Neuron (in vitro differentiated cells): ENCODE measurements at regions not wholly inside any gene's neighbourhood (a gene's known extent, or its start where the extent isn't known, plus 50 kb on each side); places are given as distances from the start of the nearest gene placed in this dataset.

ENCODE experiments used
- H2AFZ ChIP-seq: one replicate; pipeline ENCODE4 v1.6.1; 2013; ENCODE audit warnings: low read depth, mild to moderate bottlenecking, inconsistent platforms, low read length, moderate library complexity
- H3K27me3 ChIP-seq: one replicate; pipeline ENCODE4 v1.6.1; 2013; ENCODE audit warnings: low read length; ENCODE audit not compliant: insufficient read depth
- H3K36me3 ChIP-seq: one replicate; pipeline ENCODE4 v1.6.1; 2013; ENCODE audit warnings: low read length; ENCODE audit not compliant: insufficient read depth
- H3K4me1 ChIP-seq: one replicate; pipeline ENCODE4 v1.6.1; 2013; ENCODE audit warnings: low read length; ENCODE audit not compliant: insufficient read depth
- H3K4me3 ChIP-seq: 2 replicates; pipeline ENCODE4 v1.5.1; 2013; ENCODE audit warnings: mild to moderate bottlenecking, low read length, moderate library complexity
- H3K9me3 ChIP-seq: one replicate; pipeline ENCODE4 v1.6.1; 2013; ENCODE audit warnings: low read length

- Histone ChIP-seq H3K4me3 (no peak overlapping the region), H3K4me1 (no peaks in the 10 kb centered on the region), H3K27me3 (no peaks in the 10 kb centered on the region), H3K9me3 (no peaks in the 10 kb centered on the region), H2AFZ (no peak overlapping the region), H3K36me3 (no peaks in the 10 kb centered on the region)
Measured at GRCh38 chr11:134756811-134757540, 344.9 kb upstream of the B3GAT1 start.

GRCh38 chr11:134755535-134755934, 343.5 kb upstream of the B3GAT1 start:
- no peaks in the 10 kb centered on the region for H3K9me3 ChIP-seq
- H3K4me1 ChIP-seq = no peaks in the 10 kb centered on the region
- no peaks in the 10 kb centered on the region for H3K36me3 ChIP-seq
- no peak overlapping the region for H2AFZ ChIP-seq
- no peaks in the 10 kb centered on the region for H3K27me3 ChIP-seq
- H3K4me3 ChIP-seq = no peak overlapping the region

- H2AFZ ChIP-seq = no peak overlapping the region
- no peaks in the 10 kb centered on the region for H3K27me3 ChIP-seq
Measured at GRCh38 chr11:134754521-134755198, 342.6 kb upstream of the B3GAT1 start.

GRCh38 chr11:134753771-134754520, 341.9 kb upstream of the B3GAT1 start:
- no peaks in the 10 kb centered on the region for H3K4me1 ChIP-seq
- H3K36me3 ChIP-seq = no peaks in the 10 kb centered on the region
- H3K4me3 ChIP-seq = no peak overlapping the region
- H2AFZ ChIP-seq = no peak overlapping the region
- no peaks in the 10 kb centered on the region for H3K27me3 ChIP-seq
- no peaks in the 10 kb centered on the region for H3K9me3 ChIP-seq

More at GRCh38 chr11:134754521-134755198, 342.6 kb upstream of the B3GAT1 start:
- H3K4me3 ChIP-seq = no peak overlapping the region
- no peaks in the 10 kb centered on the region for H3K36me3 ChIP-seq
- no peaks in the 10 kb centered on the region for H3K4me1 ChIP-seq
- no peaks in the 10 kb centered on the region for H3K9me3 ChIP-seq

- no peak overlapping the region for H3K4me3 ChIP-seq
- H3K4me1 ChIP-seq = no peaks in the 10 kb centered on the region
- H3K27me3 ChIP-seq = no peaks in the 10 kb centered on the region
- H3K36me3 ChIP-seq = no peaks in the 10 kb centered on the region
- H3K9me3 ChIP-seq = no peaks in the 10 kb centered on the region
- no peak overlapping the region for H2AFZ ChIP-seq
Measured at GRCh38 chr11:134752964-134753770, 341.1 kb upstream of the B3GAT1 start.

- Histone ChIP-seq H3K27me3 (no peaks in the 10 kb centered on the region), H2AFZ (no peak overlapping the region), H3K4me1 (no peaks in the 10 kb centered on the region), H3K9me3 (no peaks in the 10 kb centered on the region), H3K36me3 (no peaks in the 10 kb centered on the region), H3K4me3 (no peak overlapping the region)
Measured at GRCh38 chr11:134752526-134752925, 340.5 kb upstream of the B3GAT1 start.

- no peak overlapping the region for H3K4me3 ChIP-seq
- no peaks in the 10 kb centered on the region for H3K9me3 ChIP-seq
- H3K36me3 ChIP-seq = no peaks in the 10 kb centered on the region
- no peaks in the 10 kb centered on the region for H3K27me3 ChIP-seq
- no peaks in the 10 kb centered on the region for H3K4me1 ChIP-seq
- H2AFZ ChIP-seq = no peak overlapping the region
Measured at GRCh38 chr11:134751766-134752165, 339.7 kb upstream of the B3GAT1 start.

- Histone ChIP-seq H3K4me1 (no peaks in the 10 kb centered on the region), H2AFZ (no peak overlapping the region), H3K27me3 (no peaks in the 10 kb centered on the region), H3K4me3 (no peak overlapping the region), H3K36me3 (no peaks in the 10 kb centered on the region), H3K9me3 (no peaks in the 10 kb centered on the region)
Measured at GRCh38 chr11:134751031-134751585, 339.1 kb upstream of the B3GAT1 start.

- Histone ChIP-seq H3K27me3 (no peaks in the 10 kb centered on the region), H3K4me3 (no peak overlapping the region), H3K4me1 (no peaks in the 10 kb centered on the region), H3K36me3 (no peaks in the 10 kb centered on the region), H3K9me3 (no peaks in the 10 kb centered on the region), H2AFZ (no peak overlapping the region)
Measured at GRCh38 chr11:134750619-134751018, 338.6 kb upstream of the B3GAT1 start.

- H3K4me1 ChIP-seq = no peaks in the 10 kb centered on the region
- no peaks in the 10 kb centered on the region for H3K27me3 ChIP-seq
- no peak overlapping the region for H2AFZ ChIP-seq
- H3K36me3 ChIP-seq = no peaks in the 10 kb centered on the region
- no peak overlapping the region for H3K4me3 ChIP-seq
- no peaks in the 10 kb centered on the region for H3K9me3 ChIP-seq
Measured at GRCh38 chr11:134749040-134749839, 337.2 kb upstream of the B3GAT1 start.

- no peaks in the 10 kb centered on the region for H3K36me3 ChIP-seq
- no peak overlapping the region for H3K4me3 ChIP-seq
- no peaks in the 10 kb centered on the region for H3K27me3 ChIP-seq
- H3K4me1 ChIP-seq = no peaks in the 10 kb centered on the region
- H2AFZ ChIP-seq = no peak overlapping the region
- H3K9me3 ChIP-seq = no peaks in the 10 kb centered on the region
Measured at GRCh38 chr11:134746609-134747008, 334.6 kb upstream of the B3GAT1 start.

GRCh38 chr11:134745456-134745855, 333.4 kb upstream of the B3GAT1 start:
- no peaks in the 10 kb centered on the region for H3K9me3 ChIP-seq
- H3K4me1 ChIP-seq = no peaks in the 10 kb centered on the region
- no peaks in the 10 kb centered on the region for H3K36me3 ChIP-seq
- H2AFZ ChIP-seq = no peak overlapping the region
- H3K4me3 ChIP-seq = no peak overlapping the region
- no peaks in the 10 kb centered on the region for H3K27me3 ChIP-seq
